ENCODE measurements at regions not wholly inside any gene's neighbourhood (a gene's known extent, or its start where the extent isn't known, plus 50 kb on each side); places are given as distances from the start of the nearest gene placed in this dataset.

DNA sequence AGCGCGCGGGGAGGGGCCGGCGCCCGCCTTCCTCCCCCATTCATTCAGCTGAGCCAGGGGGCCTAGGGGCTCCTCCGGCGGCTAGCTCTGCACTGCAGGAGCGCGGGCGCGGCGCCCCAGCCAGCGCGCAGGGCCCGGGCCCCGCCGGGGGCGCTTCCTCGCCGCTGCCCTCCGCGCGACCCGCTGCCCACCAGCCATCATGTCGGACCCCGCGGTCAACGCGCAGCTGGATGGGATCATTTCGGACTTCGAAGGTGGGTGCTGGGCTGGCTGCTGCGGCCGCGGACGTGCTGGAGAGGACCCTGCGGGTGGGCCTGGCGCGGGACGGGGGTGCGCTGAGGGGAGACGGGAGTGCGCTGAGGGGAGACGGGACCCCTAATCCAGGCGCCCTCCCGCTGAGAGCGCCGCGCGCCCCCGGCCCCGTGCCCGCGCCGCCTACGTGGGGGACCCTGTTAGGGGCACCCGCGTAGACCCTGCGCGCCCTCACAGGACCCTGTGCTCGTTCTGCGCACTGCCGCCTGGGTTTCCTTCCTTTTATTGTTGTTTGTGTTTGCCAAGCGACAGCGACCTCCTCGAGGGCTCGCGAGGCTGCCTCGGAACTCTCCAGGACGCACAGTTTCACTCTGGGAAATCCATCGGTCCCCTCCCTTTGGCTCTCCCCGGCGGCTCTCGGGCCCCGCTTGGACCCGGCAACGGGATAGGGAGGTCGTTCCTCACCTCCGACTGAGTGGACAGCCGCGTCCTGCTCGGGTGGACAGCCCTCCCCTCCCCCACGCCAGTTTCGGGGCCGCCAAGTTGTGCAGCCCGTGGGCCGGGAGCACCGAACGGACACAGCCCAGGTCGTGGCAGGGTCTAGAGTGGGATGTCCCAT lies 232.8 kb downstream of the SEC14L1 start:
- FAIRE-seq (no peak), DNase-seq (ENCODE audit: low read depth in 1 of 2, low spot score in 2 of 2) (peak in 1 of 2 experiments; percentile 70)
- H2BK15ac ChIP-seq (ENCODE audit: low read length) = 0 out of 2 replicates have a peak overlapping the region, but pooled peaks have one; percentile 29
- H4K8ac ChIP-seq (ENCODE audit: extremely low read depth, insufficient read depth, low read length) = peak overlapping the region; percentile 87
- H3K36me3 ChIP-seq (ENCODE audit: control insufficient read depth in 2 of 4, insufficient read depth in 4 of 4, low read length in 3 of 4) = no peaks in the 10 kb centered on the region
- H4K20me1 ChIP-seq (replicated peaks in 1 of 2; ENCODE audit: control insufficient read depth in 1 of 2, insufficient read depth in 2 of 2, low read length in 2 of 2) = peaks cover 23 to 28% of the 10 kb centered on the region in 2 experiments
- H3K56ac ChIP-seq (replicated peaks; ENCODE audit: insufficient read length, low read depth, low read length) = peak overlapping the region; percentile 93
- no peak overlapping the region for H3K14ac ChIP-seq (ENCODE audit: insufficient read length)
- no peak overlapping the region for H3K23ac ChIP-seq (ENCODE audit: insufficient read length)
- no peak for TF ChIP-seq YY1 (IDR thresholded peaks at IDR 0.05; ENCODE audit: low read depth, low read length)
- TF ChIP-seq PHF8 (conservative IDR thresholded peaks at IDR 0.05; ENCODE audit: low read depth, low read length) = peak; percentile 48
- TF ChIP-seq TBP (IDR thresholded peaks at IDR 0.05; ENCODE audit: low read depth, low read length) = 0 out of 2 replicates have a peak, but pooled peaks have one; percentile 17
- TF ChIP-seq, protein P1, sequence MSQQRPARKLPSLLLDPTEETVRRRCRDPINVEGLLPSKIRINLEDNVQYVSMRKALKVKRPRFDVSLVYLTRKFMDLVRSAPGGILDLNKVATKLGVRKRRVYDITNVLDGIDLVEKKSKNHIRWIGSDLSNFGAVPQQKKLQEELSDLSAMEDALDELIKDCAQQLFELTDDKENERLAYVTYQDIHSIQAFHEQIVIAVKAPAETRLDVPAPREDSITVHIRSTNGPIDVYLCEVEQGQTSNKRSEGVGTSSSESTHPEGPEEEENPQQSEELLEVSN (IDR thresholded peaks at IDR 0.05) = no peak
- no peak for TF ChIP-seq CHD2 (IDR thresholded peaks at IDR 0.05; ENCODE audit: low read length)
- 0 out of 4 replicates have a peak, but pooled peaks of 1 of the 2 experiments have one; percentile 18 for TF ChIP-seq HDAC2 (IDR thresholded peaks at IDR 0.05; ENCODE audit: borderline replicate concordance in 1 of 2, low read depth in 2 of 2, low read length in 2 of 2)
- peak; percentile 61 for TF ChIP-seq ASH2L (IDR thresholded peaks at IDR 0.05; ENCODE audit: low read length)
- no peak for TF ChIP-seq SP4 (IDR thresholded peaks at IDR 0.05; ENCODE audit: low read length)
- TF ChIP-seq TAF1 (IDR thresholded peaks at IDR 0.05; ENCODE audit: low read depth, low read length) = 0 out of 2 replicates have a peak, but pooled peaks have one; percentile 15
- no peak for TF ChIP-seq FOSL1 (IDR thresholded peaks at IDR 0.05; ENCODE audit: insufficient read depth, low read depth, low read length)
- no peak for TF ChIP-seq EGR1 (IDR thresholded peaks at IDR 0.05; ENCODE audit: borderline replicate concordance, low read depth, low read length)
- peak overlapping the region; percentile 74 for H3K27ac ChIP-seq (ENCODE audit: low read depth, low read length)
- H4K5ac ChIP-seq (ENCODE audit: insufficient read length, low read depth, low read length) = peak overlapping the region; percentile 83
- peaks cover 9 to 52% of the 10 kb centered on the region in 2 experiments; a peak in 3 of 4 replicates for H3K79me2 ChIP-seq (ENCODE audit: control insufficient read depth in 1 of 2, insufficient read depth in 2 of 2, low read length in 2 of 2)
- WGBS, 2 experiments (ENCODE audit: extremely low coverage in 1 of 2, insufficient coverage in 1 of 2, insufficient read length in 1 of 2, insufficient replicate concordance in 2 of 2, low coverage in 1 of 2, low lambda C conversion rate in 2 of 2, missing lambda C conversion rate in 1 of 2) = 1% methylated on average over 32 of the region's 90 CpGs; no CpG with 5 or more reads in 1 of the 2 experiments
- peak overlapping the region; percentile 88 for H4K91ac ChIP-seq (replicated peaks; ENCODE audit: insufficient read length, low read length)
- no peak overlapping the region for H2AFZ ChIP-seq (ENCODE audit: low read length)
- ChIA-PET POLR2A (ENCODE audit: partially characterized antibody) (interaction anchor here (0.8 to 2.1 kb wide), 9 partner anchors 9 to 92 kb away, joined by 3 to 16 read pairs (median 5); no protein-coding TSS in a partner anchor), CTCF (ENCODE audit: partially characterized antibody) (interaction anchor here (0.5 to 5.2 kb wide), 10 partner anchors 9 to 1467 kb away, joined by 3 to 29 read pairs (median 5); no protein-coding TSS in a partner anchor)
- peak overlapping the region; percentile 84; the same call in 1 of the 2 replicates for H2BK12ac ChIP-seq (ENCODE audit: low read depth, low read length)
- H2BK5ac ChIP-seq (ENCODE audit: low read depth, low read length) = peak overlapping the region; percentile 84; the same call in 1 of the 2 replicates
- H3K18ac ChIP-seq (ENCODE audit: extremely low read depth, low read length) = peak overlapping the region; percentile 93
- H3K4me3 ChIP-seq (ENCODE audit: extremely low read depth in 1 of 4, insufficient read depth in 2 of 4, low read depth in 3 of 4, low read length in 4 of 4) = peak overlapping the region; percentile 76 to 86 (median 82)
- peak overlapping the region; percentile 89 for H3K4ac ChIP-seq (replicated peaks; ENCODE audit: insufficient read length, low read depth, low read length)
- no peaks in the 10 kb centered on the region for H3K27me3 ChIP-seq (replicated peaks in 1 of 4; ENCODE audit: control insufficient read depth in 3 of 4, extremely low read depth in 1 of 4, insufficient read depth in 3 of 4, low read length in 3 of 4)
- no peaks in the 10 kb centered on the region for H3K9me3 ChIP-seq (ENCODE audit: insufficient read depth in 2 of 2, low read depth in 1 of 2, low read length in 1 of 2)
- peaks cover 9 to 55% (median 43%) of the 10 kb centered on the region in 4 experiments for H3K4me1 ChIP-seq (replicated peaks in 1 of 4; ENCODE audit: control insufficient read depth in 3 of 4, insufficient read depth in 4 of 4, low read length in 3 of 4)
- peaks cover 24% of the 10 kb centered on the region for H3K79me1 ChIP-seq (ENCODE audit: low read depth, low read length)
- H3K23me2 ChIP-seq (ENCODE audit: low read depth, low read length) = peaks cover 17% of the 10 kb centered on the region; the same call in 1 of the 2 replicates
- H3K9ac ChIP-seq (replicated peaks in 1 of 4; ENCODE audit: extremely low read depth in 1 of 4, low read depth in 3 of 4, low read length in 3 of 4) = peak overlapping the region; percentile 66 to 84 (median 70); a peak in 6 of 7 replicates
- H2BK20ac ChIP-seq (ENCODE audit: low read length) = no peak overlapping the region
- no peak overlapping the region for H2AK5ac ChIP-seq (ENCODE audit: low read depth, low read length)
- H3K4me2 ChIP-seq (ENCODE audit: insufficient read depth in 1 of 2, low read depth in 2 of 2, low read length in 2 of 2) = peak overlapping the region; percentile 83 to 91
- peak overlapping the region; percentile 16 for H2BK120ac ChIP-seq (replicated peaks; ENCODE audit: low read depth, low read length)
